H1 (cell line): ENCODE measurements at regions not wholly inside any gene's neighbourhood (a gene's known extent, or its start where the extent isn't known, plus 50 kb on each side); places are given as distances from the start of the nearest gene placed in this dataset.

ENCODE experiments used
- BACH1 ChIP-seq: IDR thresholded peaks from 2 replicates; pipeline ENCODE4 v1.6.1; 2012; ENCODE audit warnings: low read length, improper control_type of control experiment
- NRF1 ChIP-seq: IDR thresholded peaks from 2 replicates; pipeline ENCODE4 v1.6.1; 2011; ENCODE audit warnings: mild to moderate bottlenecking, low read depth, low read length, improper control_type of control experiment
- SUZ12 ChIP-seq: fragments of 200-600 bp; sonication (generic); IDR thresholded peaks from 2 replicates; pipeline ENCODE4 v1.6.1; 2012; ENCODE audit warnings: mild to moderate bottlenecking, inconsistent platforms, low read length, moderate library complexity, mixed read lengths

DNA sequence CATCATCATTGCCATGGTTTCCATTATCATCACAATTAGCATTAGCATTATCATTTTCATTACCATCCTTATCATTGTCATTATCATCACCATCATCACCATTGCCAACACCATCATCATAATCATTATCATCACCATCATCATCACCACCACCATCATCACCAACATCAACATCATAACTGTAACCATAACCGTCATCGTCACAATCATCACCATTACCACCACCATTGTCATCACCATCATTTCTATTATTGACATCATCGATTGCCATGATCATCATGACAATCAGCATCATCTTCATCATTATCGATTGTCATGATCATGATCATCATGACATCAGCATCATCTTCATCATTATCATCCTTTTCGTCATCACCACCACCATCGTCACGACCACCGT, 88.9 kb upstream of the MSX1 start (continued):
- TF ChIP-seq SUZ12: no peak
- no peak for TF ChIP-seq NRF1
- TF ChIP-seq BACH1: no peak
